Endothelial cell of umbilical vein (primary cell): ENCODE measurements at regions not wholly inside any gene's neighbourhood (a gene's known extent, or its start where the extent isn't known, plus 50 kb on each side); places are given as distances from the start of the nearest gene placed in this dataset.

Source experiments
- BruUV-seq: library from RNA; stranded (reverse); fragments of 400-500 nt; replicated peaks from 2 replicates; lab custom pipeline; 2021; lab: Mats Ljungman, UMichigan
- CTCF ChIA-PET: fragments of 300-600, 350-600 bp; sonication (Branson Sonifier 250); formaldehyde crosslinking; loops from one replicate; lab custom pipeline; 2021; ENCODE audit warnings: antibody characterized with exemption, inconsistent platforms; lab: Charles Lee
- POLR2A ChIA-PET: fragments of 300-600, 350-600 bp; sonication (Branson Sonifier 250); formaldehyde crosslinking; loops from one replicate; lab custom pipeline; 2021; ENCODE audit warnings: antibody characterized with exemption, inconsistent platforms; lab: Charles Lee
- DNase-seq: peaks from one replicate; pipeline ENCODE4 v3.0.0-alpha.2; 2011; ENCODE audit warnings: low read depth, low spot score
- FAIRE-seq: peaks from 2 replicates; lab custom pipeline; 2011; peaks lifted over from hg19 to GRCh38; lab: Jason Lieb, UNC
- H2AFZ ChIP-seq: 2 replicates; pipeline ENCODE4 v1.6.0; 2012; ENCODE audit warnings: low read depth, low read length, control low read depth, inconsistent platforms
- H3K27ac ChIP-seq: 2 replicates; pipeline ENCODE4 v1.5.1; 2011; ENCODE audit warnings: low read depth, mild to moderate bottlenecking, control low read depth, low read length, moderate library complexity; ENCODE audit not compliant: insufficient read depth
- H3K27me3 ChIP-seq, 2 experiments: 2 replicates each; pipeline versions ENCODE4 v1.6.0 to v1.6.1; 2011; ENCODE audit warnings: low read length in 2 of 2, mixed read lengths in 1 of 2; ENCODE audit not compliant: control insufficient read depth in 2 of 2, insufficient read depth in 2 of 2
- H3K36me3 ChIP-seq, 2 experiments: 2 replicates in 1 of 2; 3 replicates in 1 of 2; pipeline ENCODE4 v1.5.1; 2011; ENCODE audit warnings: low read length in 2 of 2, mild to moderate bottlenecking in 1 of 2, moderate library complexity in 1 of 2; ENCODE audit not compliant: control insufficient read depth in 2 of 2, insufficient read depth in 2 of 2; ENCODE audit errors: extremely low read depth in 1 of 2
- H3K4me1 ChIP-seq: 3 replicates; pipeline ENCODE4 v1.5.1; 2011; ENCODE audit warnings: mild to moderate bottlenecking, low read length; ENCODE audit not compliant: control insufficient read depth, insufficient read depth; ENCODE audit errors: extremely low read depth
- H3K4me2 ChIP-seq: 2 replicates; pipeline ENCODE4 v1.6.1; 2011; ENCODE audit warnings: low read length, control low read depth, mixed read lengths; ENCODE audit not compliant: insufficient read depth
- H3K4me3 ChIP-seq, 3 experiments: fragments of 200-600 bp in 1 of 3; sonication (generic), shearing (Covaris generic) in 1 of 3; replicated peaks in 1 of 3; 2 replicates each; pipeline ENCODE4 v1.5.1; 2011 to 2016; ENCODE audit warnings: control low read depth in 3 of 3, low read length in 3 of 3, mild to moderate bottlenecking in 2 of 3, inconsistent platforms in 1 of 3, low read depth in 1 of 3, moderate library complexity in 1 of 3; ENCODE audit not compliant: insufficient read depth in 1 of 3
- H3K79me2 ChIP-seq: 2 replicates; pipeline ENCODE4 v1.6.0; 2012; ENCODE audit warnings: low read length, inconsistent platforms; ENCODE audit not compliant: control insufficient read depth, insufficient read depth
- H3K9ac ChIP-seq: replicated peaks from 2 replicates; pipeline ENCODE3; 2011; ENCODE audit warnings: low read length, control low read depth; ENCODE audit not compliant: insufficient read depth; ENCODE audit errors: extremely low read depth
- H3K9me1 ChIP-seq: replicated peaks from 3 replicates; pipeline ENCODE4 v1.6.0; 2011; ENCODE audit warnings: mild to moderate bottlenecking, low read length; ENCODE audit not compliant: control insufficient read depth, insufficient read depth; ENCODE audit errors: extremely low read depth
- H3K9me3 ChIP-seq: replicated peaks from 2 replicates; pipeline ENCODE4 v1.5.1; 2012; ENCODE audit warnings: low read length, inconsistent platforms; ENCODE audit not compliant: control insufficient read depth, insufficient read depth
- H4K20me1 ChIP-seq: replicated peaks from 2 replicates; pipeline ENCODE3; 2011; ENCODE audit warnings: mild to moderate bottlenecking, low read length; ENCODE audit not compliant: control insufficient read depth, insufficient read depth; ENCODE audit errors: extremely low read depth
- CTCF ChIP-seq, 2 donors: IDR thresholded peaks; 1 replicate in 1 of 2; 2 replicates in 1 of 2; pipeline ENCODE4 v1.5.1; 2011; ENCODE audit warnings: low read length in 2 of 2, mild to moderate bottlenecking in 2 of 2, moderate library complexity in 2 of 2, control low read depth in 1 of 2, inconsistent platforms in 1 of 2, low read depth in 1 of 2; ENCODE audit not compliant: insufficient read depth in 1 of 2; ENCODE audit errors: extremely low read depth in 1 of 2
- EZH2 ChIP-seq: IDR thresholded peaks from 2 replicates; pipeline ENCODE4 v1.6.1; 2012; ENCODE audit warnings: borderline replicate concordance, low read depth, mild to moderate bottlenecking, moderate library complexity, low read length, inconsistent platforms; ENCODE audit not compliant: severe bottlenecking
- FOS ChIP-seq: IDR thresholded peaks from 2 replicates; pipeline ENCODE4 v1.6.1; 2011; ENCODE audit warnings: mild to moderate bottlenecking, low read length, moderate library complexity, borderline replicate concordance; ENCODE audit not compliant: insufficient read depth
- GATA2 ChIP-seq: IDR thresholded peaks from 2 replicates; pipeline ENCODE4 v1.7.0; 2011; ENCODE audit warnings: low read depth, mild to moderate bottlenecking, moderate library complexity, mixed read lengths, low read length; ENCODE audit not compliant: insufficient read length, insufficient read depth
- JUN ChIP-seq: IDR thresholded peaks from 2 replicates; pipeline ENCODE4 v1.6.1; 2011; ENCODE audit warnings: borderline replicate concordance, low read depth; ENCODE audit not compliant: insufficient read length, insufficient read depth
- MAX ChIP-seq: IDR thresholded peaks from 2 replicates; pipeline ENCODE4 v1.6.1; 2011; ENCODE audit not compliant: insufficient read depth, insufficient read length
- MYC ChIP-seq: IDR thresholded peaks from one replicate; pipeline ENCODE4 v1.6.1; 2011; ENCODE audit warnings: mild to moderate bottlenecking, low read depth, low read length
- POLR2A ChIP-seq: IDR thresholded peaks from 2 replicates; pipeline ENCODE4 v1.6.1; 2012; ENCODE audit warnings: low read depth, mild to moderate bottlenecking, control low read depth, low read length
- POLR2AphosphoS5 ChIP-seq: IDR thresholded peaks from 2 replicates; pipeline ENCODE4 v1.6.1; 2012; ENCODE audit warnings: low read depth, mild to moderate bottlenecking, control low read depth, low read length, moderate library complexity; ENCODE audit not compliant: insufficient read depth
- dilution Hi-C: fragments of 300-500 bp; cut with MboI; formaldehyde crosslinking; loops from one replicate; pipeline ENCODE4 v1.15.0; 2019; ENCODE audit warnings: low sequenced_read_pairs; ENCODE audit not compliant: extremely low pct_ligation_motif_present
- intact Hi-C: fragments of 100-400 bp; cut with micrococcal nuclease; formaldehyde crosslinking; loops from one replicate; pipeline ENCODE4 v1.10.0; 2022

GRCh38 chr6:156511570-156511969, 265.6 kb upstream of the ARID1B start:
- DNase-seq, result no peak
- intact Hi-C loops (no loop called here), dilution Hi-C loops (no loop called here)
- H3K4me3 ChIP-seq, result no peak overlapping the region
- H3K36me3 ChIP-seq, result no peaks in the 10 kb centered on the region
- H3K27me3 ChIP-seq, result no peaks in the 10 kb centered on the region
- ChIA-PET CTCF (interaction anchor here (1.0 kb wide), 1 partner anchor 17 kb away, joined by 4 read pairs; no protein-coding TSS in a partner anchor), POLR2A (no interaction called here)
- TF ChIP-seq MAX (no peak), POLR2A (no peak), CTCF (IDR thresholded peaks at IDR 0.05; ENCODE audit: extremely low read depth in 1 of 2, insufficient read depth in 1 of 2, low read depth in 1 of 2, low read length in 2 of 2) (no peak), GATA2 (no peak), MYC (no peak), POLR2AphosphoS5 (no peak), FOS (no peak), JUN (no peak), EZH2 (no peak)
- no peaks in the 10 kb centered on the region for H4K20me1 ChIP-seq
- no peak for FAIRE-seq
- H3K27ac ChIP-seq, result no peak overlapping the region
- no peak overlapping the region for H2AFZ ChIP-seq
- H3K4me1 ChIP-seq, result no peaks in the 10 kb centered on the region
- no peak overlapping the region for H3K9ac ChIP-seq
- no peak overlapping the region for H3K4me2 ChIP-seq
- no TSS peak for BruUV-seq
- no peaks in the 10 kb centered on the region for H3K9me1 ChIP-seq
- H3K9me3 ChIP-seq, result no peaks in the 10 kb centered on the region
- no peaks in the 10 kb centered on the region for H3K79me2 ChIP-seq
